ENCODE measurements at regions not wholly inside any gene's neighbourhood (a gene's known extent, or its start where the extent isn't known, plus 50 kb on each side); places are given as distances from the start of the nearest gene placed in this dataset.

DNA sequence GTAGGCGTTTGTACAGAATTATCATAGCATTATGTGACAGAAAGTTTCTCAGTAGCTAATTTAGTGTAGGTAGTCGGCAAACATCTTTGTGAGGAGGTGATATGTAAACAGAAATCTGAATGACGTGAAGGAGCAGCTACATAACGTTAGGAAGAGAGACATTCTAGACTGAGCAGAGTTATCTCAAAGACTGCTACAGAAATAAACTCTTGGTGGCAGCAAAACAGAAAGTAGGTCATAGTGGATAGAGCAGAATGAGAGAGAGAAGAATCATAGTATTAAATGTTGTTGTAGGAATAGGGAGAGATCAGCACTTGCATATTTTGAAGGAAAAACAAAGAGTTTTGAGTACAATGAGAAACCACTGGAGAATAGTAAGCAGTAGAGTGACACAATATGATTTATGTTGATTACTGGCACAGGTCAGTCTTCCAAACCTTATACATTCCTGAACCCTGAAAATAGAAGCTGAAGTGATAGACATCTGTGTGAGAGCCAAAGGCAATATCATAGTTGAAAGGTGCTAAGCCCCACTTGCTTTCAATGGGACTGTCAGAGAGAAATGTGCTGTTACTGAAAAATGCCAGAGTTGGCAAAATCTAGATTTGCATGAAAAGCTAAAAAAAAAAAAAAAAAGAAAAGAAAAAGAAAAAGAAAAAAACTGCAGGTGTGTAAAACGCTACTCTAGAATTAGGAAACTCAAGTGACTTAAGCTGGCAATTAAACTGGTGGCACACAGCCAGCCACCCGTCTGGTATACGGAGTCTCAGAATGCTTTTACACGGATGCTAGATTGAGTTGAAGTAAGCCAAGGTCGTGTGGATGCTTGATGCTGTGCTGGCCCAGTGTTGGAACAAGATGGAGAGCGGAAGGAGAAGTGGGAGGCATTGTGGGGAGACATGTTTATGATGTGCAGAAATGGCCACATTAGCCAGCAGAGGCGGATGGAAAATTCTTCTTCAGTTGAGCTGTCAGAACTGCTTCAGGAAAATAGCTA, 750.2 kb upstream of the HS3ST1 start:
- no peak overlapping the region for H3K4me3 ChIP-seq (ENCODE audit: low read depth in 2 of 2, low read length in 1 of 2)
- DNase-seq = no peak
- no peaks in the 10 kb centered on the region for H3K79me2 ChIP-seq (ENCODE audit: insufficient read depth)
- POLR2A ChIA-PET = no interaction called here
- no peaks in the 10 kb centered on the region for H3K9me2 ChIP-seq
- H3F3A ChIP-seq (replicated peaks; ENCODE audit: insufficient read depth) = no peaks in the 10 kb centered on the region
- H4K20me1 ChIP-seq (ENCODE audit: insufficient read depth) = no peaks in the 10 kb centered on the region
- H3K27me3 ChIP-seq (ENCODE audit: insufficient read depth) = no peaks in the 10 kb centered on the region
- H3K4me1 ChIP-seq (ENCODE audit: control insufficient read depth in 1 of 2, insufficient read depth in 2 of 2, low read depth in 1 of 2, low read length in 1 of 2) = no peaks in the 10 kb centered on the region
- H3K36me3 ChIP-seq (replicated peaks in 1 of 2; ENCODE audit: control insufficient read depth in 1 of 2, insufficient read depth in 2 of 2, low read length in 1 of 2) = no peaks in the 10 kb centered on the region
- no peak overlapping the region for H3K9ac ChIP-seq
- 0 out of 2 replicates have a peak, but pooled peaks cover 7% of the 10 kb centered on the region for H3K9me3 ChIP-seq
- no peak overlapping the region for H2AFZ ChIP-seq (ENCODE audit: low read depth)
- WGBS (ENCODE audit: low lambda C conversion rate) = 18% methylated on average over 11 of the region's 11 CpGs
- no peak overlapping the region for H3K27ac ChIP-seq (ENCODE audit: low read depth in 2 of 2, low read length in 1 of 2)
- TF ChIP-seq, protein P1, sequence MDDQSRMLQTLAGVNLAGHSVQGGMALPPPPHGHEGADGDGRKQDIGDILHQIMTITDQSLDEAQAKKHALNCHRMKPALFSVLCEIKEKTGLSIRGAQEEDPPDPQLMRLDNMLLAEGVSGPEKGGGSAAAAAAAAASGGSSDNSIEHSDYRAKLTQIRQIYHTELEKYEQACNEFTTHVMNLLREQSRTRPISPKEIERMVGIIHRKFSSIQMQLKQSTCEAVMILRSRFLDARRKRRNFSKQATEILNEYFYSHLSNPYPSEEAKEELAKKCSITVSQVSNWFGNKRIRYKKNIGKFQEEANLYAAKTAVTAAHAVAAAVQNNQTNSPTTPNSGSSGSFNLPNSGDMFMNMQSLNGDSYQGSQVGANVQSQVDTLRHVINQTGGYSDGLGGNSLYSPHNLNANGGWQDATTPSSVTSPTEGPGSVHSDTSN (IDR thresholded peaks at IDR 0.05) = no peak
- TF ChIP-seq, protein P2, sequence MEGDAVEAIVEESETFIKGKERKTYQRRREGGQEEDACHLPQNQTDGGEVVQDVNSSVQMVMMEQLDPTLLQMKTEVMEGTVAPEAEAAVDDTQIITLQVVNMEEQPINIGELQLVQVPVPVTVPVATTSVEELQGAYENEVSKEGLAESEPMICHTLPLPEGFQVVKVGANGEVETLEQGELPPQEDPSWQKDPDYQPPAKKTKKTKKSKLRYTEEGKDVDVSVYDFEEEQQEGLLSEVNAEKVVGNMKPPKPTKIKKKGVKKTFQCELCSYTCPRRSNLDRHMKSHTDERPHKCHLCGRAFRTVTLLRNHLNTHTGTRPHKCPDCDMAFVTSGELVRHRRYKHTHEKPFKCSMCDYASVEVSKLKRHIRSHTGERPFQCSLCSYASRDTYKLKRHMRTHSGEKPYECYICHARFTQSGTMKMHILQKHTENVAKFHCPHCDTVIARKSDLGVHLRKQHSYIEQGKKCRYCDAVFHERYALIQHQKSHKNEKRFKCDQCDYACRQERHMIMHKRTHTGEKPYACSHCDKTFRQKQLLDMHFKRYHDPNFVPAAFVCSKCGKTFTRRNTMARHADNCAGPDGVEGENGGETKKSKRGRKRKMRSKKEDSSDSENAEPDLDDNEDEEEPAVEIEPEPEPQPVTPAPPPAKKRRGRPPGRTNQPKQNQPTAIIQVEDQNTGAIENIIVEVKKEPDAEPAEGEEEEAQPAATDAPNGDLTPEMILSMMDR (IDR thresholded peaks at IDR 0.05) = no peak
- TF ChIP-seq FOXM1 (IDR thresholded peaks at IDR 0.05; ENCODE audit: low read depth) = no peak
- TF ChIP-seq FOSL2 (IDR thresholded peaks at IDR 0.05; ENCODE audit: borderline replicate concordance, low read depth) = no peak
- no peak overlapping the region for H3K4me2 ChIP-seq
- CTCF ChIA-PET = no interaction called here

DNA sequence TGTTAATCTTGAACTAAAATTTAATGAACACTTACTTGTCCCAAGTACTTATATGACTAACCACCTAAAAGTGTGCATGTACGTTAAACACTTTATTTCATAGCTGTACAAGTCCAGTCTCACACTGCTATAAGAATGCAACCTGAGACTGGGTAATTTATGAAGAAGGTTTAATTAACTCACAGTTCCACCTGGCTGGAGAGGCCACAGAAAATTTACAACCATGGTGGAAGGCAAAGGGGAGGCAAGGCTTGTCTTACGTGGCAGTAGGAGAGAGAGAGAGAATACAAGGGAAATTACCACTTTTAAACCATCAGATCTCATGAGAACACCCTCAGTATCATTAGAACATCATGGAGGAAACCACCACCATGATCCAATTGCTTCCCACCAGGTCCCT, 748.7 kb upstream of the HS3ST1 start:
- H3K9me2 ChIP-seq = no peaks in the 10 kb centered on the region

DNA sequence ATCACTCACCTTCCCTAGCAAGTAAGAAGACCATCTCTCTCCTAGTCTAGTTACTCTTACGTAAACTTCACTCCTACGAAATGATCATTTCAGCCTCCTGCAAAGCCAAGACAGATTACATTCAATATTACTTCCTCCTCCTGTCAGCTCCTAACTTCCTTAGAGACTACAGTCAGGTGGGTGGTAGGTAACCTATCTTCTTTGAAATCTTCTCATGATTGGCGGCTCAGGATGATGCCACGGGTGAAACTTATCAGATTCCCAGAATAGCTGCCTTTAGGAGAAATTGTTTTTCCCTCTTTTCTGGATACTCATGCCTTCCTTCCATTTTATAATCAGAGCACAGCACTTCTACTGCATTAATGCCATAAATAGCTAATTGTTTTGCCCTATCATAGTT, 744.8 kb upstream of the HS3ST1 start:
- Histone ChIP-seq H3K4me2 (no peak overlapping the region), H3K9me3 (peaks cover 7% of the 10 kb centered on the region; the same call in 1 of the 2 replicates), H3K27me3 (ENCODE audit: insufficient read depth) (no peaks in the 10 kb centered on the region), H3K27ac (ENCODE audit: low read depth in 2 of 2, low read length in 1 of 2) (no peak overlapping the region), H3F3A (replicated peaks; ENCODE audit: insufficient read depth) (no peaks in the 10 kb centered on the region), H3K9ac (no peak overlapping the region), H4K20me1 (ENCODE audit: insufficient read depth) (no peaks in the 10 kb centered on the region), H3K9me2 (no peaks in the 10 kb centered on the region), H3K79me2 (ENCODE audit: insufficient read depth) (no peaks in the 10 kb centered on the region), H3K36me3 (replicated peaks in 1 of 2; ENCODE audit: control insufficient read depth in 1 of 2, insufficient read depth in 2 of 2, low read length in 1 of 2) (no peaks in the 10 kb centered on the region), H3K4me1 (ENCODE audit: control insufficient read depth in 1 of 2, insufficient read depth in 2 of 2, low read depth in 1 of 2, low read length in 1 of 2) (no peaks in the 10 kb centered on the region), H2AFZ (ENCODE audit: low read depth) (no peak overlapping the region), H3K4me3 (ENCODE audit: low read depth in 2 of 2, low read length in 1 of 2) (no peak overlapping the region)
- CTCF ChIA-PET = no interaction called here
- 36% methylated on average over 4 of the region's 4 CpGs for WGBS (ENCODE audit: low lambda C conversion rate)
- no peak for DNase-seq
- POLR2A ChIA-PET = interaction anchor here (0.6 kb wide), 1 partner anchor 425 kb away, joined by 3 read pairs; no protein-coding TSS in a partner anchor
- TF ChIP-seq TEAD4 (IDR thresholded peaks at IDR 0.05; ENCODE audit: borderline replicate concordance, insufficient read depth) (no peak), ELF1 (IDR thresholded peaks at IDR 0.05) (no peak), MEF2A (IDR thresholded peaks at IDR 0.05; ENCODE audit: borderline replicate concordance, low read depth) (no peak)
- TF ChIP-seq, protein P3, sequence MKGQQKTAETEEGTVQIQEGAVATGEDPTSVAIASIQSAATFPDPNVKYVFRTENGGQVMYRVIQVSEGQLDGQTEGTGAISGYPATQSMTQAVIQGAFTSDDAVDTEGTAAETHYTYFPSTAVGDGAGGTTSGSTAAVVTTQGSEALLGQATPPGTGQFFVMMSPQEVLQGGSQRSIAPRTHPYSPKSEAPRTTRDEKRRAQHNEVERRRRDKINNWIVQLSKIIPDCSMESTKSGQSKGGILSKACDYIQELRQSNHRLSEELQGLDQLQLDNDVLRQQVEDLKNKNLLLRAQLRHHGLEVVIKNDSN (IDR thresholded peaks at IDR 0.05; ENCODE audit: borderline replicate concordance, low read depth) = no peak
- TF ChIP-seq, protein P1 (IDR thresholded peaks at IDR 0.05) = no peak
- TF ChIP-seq, protein P4, sequence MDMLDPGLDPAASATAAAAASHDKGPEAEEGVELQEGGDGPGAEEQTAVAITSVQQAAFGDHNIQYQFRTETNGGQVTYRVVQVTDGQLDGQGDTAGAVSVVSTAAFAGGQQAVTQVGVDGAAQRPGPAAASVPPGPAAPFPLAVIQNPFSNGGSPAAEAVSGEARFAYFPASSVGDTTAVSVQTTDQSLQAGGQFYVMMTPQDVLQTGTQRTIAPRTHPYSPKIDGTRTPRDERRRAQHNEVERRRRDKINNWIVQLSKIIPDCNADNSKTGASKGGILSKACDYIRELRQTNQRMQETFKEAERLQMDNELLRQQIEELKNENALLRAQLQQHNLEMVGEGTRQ (IDR thresholded peaks at IDR 0.05; ENCODE audit: borderline replicate concordance, low read depth, low read length) = no peak

More for the DNA sequence above, 748.7 kb upstream of the HS3ST1 start:
- Histone ChIP-seq H3K4me3 (ENCODE audit: low read depth in 2 of 2, low read length in 1 of 2) (no peak overlapping the region), H3K27ac (ENCODE audit: low read depth in 2 of 2, low read length in 1 of 2) (no peak overlapping the region), H3K79me2 (ENCODE audit: insufficient read depth) (no peaks in the 10 kb centered on the region), H3K9me3 (0 out of 2 replicates have a peak, but pooled peaks cover 7% of the 10 kb centered on the region), H4K20me1 (ENCODE audit: insufficient read depth) (no peaks in the 10 kb centered on the region), H2AFZ (ENCODE audit: low read depth) (no peak overlapping the region), H3K36me3 (replicated peaks in 1 of 2; ENCODE audit: control insufficient read depth in 1 of 2, insufficient read depth in 2 of 2, low read length in 1 of 2) (no peaks in the 10 kb centered on the region), H3K27me3 (ENCODE audit: insufficient read depth) (no peaks in the 10 kb centered on the region), H3F3A (replicated peaks; ENCODE audit: insufficient read depth) (no peaks in the 10 kb centered on the region), H3K9ac (no peak overlapping the region), H3K4me1 (ENCODE audit: control insufficient read depth in 1 of 2, insufficient read depth in 2 of 2, low read depth in 1 of 2, low read length in 1 of 2) (no peaks in the 10 kb centered on the region), H3K4me2 (no peak overlapping the region)
- WGBS (ENCODE audit: low lambda C conversion rate) = 18% methylated on average over 2 of the region's 2 CpGs
- no peak for TF ChIP-seq GABPA (IDR thresholded peaks at IDR 0.05; ENCODE audit: low read depth)
- POLR2A ChIA-PET = no interaction called here
- no peak for DNase-seq
- CTCF ChIA-PET = no interaction called here
